ENCODE measurements at regions not wholly inside any gene's neighbourhood (a gene's known extent, or its start where the extent isn't known, plus 50 kb on each side); places are given as distances from the start of the nearest gene placed in this dataset.

DNA sequence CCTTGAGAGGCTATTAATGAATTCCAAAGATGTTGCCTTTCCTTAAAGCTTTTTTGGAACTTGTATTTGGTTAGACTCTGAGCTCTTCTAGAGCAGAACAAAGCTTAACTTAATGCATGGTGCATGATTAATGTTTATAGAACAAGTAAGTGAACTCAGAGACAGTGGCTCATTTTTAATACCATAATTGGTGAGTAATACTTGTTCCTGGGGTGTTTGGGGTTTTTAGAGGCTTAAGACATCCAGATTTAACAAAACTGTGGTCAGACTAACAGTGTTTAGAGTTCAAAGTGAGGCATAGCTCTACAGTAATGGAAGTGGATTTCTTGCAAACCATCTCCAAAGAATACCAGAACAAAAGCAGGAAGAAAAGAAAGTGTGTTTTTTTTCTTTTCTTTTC, 73.7 kb upstream of the CTSC start:
- no peak overlapping the region for H3K27ac ChIP-seq
- no peak overlapping the region for H3K4me3 ChIP-seq
- no peak for TF ChIP-seq POLR2A (IDR thresholded peaks at IDR 0.05)
- TF ChIP-seq, protein P1, sequence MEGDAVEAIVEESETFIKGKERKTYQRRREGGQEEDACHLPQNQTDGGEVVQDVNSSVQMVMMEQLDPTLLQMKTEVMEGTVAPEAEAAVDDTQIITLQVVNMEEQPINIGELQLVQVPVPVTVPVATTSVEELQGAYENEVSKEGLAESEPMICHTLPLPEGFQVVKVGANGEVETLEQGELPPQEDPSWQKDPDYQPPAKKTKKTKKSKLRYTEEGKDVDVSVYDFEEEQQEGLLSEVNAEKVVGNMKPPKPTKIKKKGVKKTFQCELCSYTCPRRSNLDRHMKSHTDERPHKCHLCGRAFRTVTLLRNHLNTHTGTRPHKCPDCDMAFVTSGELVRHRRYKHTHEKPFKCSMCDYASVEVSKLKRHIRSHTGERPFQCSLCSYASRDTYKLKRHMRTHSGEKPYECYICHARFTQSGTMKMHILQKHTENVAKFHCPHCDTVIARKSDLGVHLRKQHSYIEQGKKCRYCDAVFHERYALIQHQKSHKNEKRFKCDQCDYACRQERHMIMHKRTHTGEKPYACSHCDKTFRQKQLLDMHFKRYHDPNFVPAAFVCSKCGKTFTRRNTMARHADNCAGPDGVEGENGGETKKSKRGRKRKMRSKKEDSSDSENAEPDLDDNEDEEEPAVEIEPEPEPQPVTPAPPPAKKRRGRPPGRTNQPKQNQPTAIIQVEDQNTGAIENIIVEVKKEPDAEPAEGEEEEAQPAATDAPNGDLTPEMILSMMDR (IDR thresholded peaks at IDR 0.05), result no peak
- no peaks in the 10 kb centered on the region for H3K27me3 ChIP-seq
- DNase-seq, result no peak
- H3K4me1 ChIP-seq (replicated peaks in 1 of 2), result peaks cover 0 to 14% of the 10 kb centered on the region in 2 donors
- H3K9me3 ChIP-seq (replicated peaks in 1 of 3), result no peaks in the 10 kb centered on the region
- intact Hi-C loops (cut with DNase I), result no loop called here
- H3K36me3 ChIP-seq (replicated peaks in 1 of 2), result no peaks in the 10 kb centered on the region

- Histone ChIP-seq H3K36me3 (replicated peaks in 1 of 2) (no peaks in the 10 kb centered on the region), H3K27me3 (no peaks in the 10 kb centered on the region), H3K4me3 (no peak overlapping the region), H3K27ac (no peak overlapping the region), H3K4me1 (replicated peaks in 1 of 2) (peaks cover 0 to 14% of the 10 kb centered on the region in 2 donors), H3K9me3 (replicated peaks in 1 of 3) (no peaks in the 10 kb centered on the region)
- intact Hi-C loops (cut with DNase I), result no loop called here
- no peak for DNase-seq
- WGBS, 4 donors, result 86 to 96% (median 89%) methylated on average over 3 of the region's 3 CpGs
- TF ChIP-seq, protein P1 (IDR thresholded peaks at IDR 0.05), result no peak
- no peak for TF ChIP-seq POLR2A (IDR thresholded peaks at IDR 0.05)
These were observed 73.1 kb upstream of the CTSC start for GRCh38 chr11:88410656-88411055.

DNA sequence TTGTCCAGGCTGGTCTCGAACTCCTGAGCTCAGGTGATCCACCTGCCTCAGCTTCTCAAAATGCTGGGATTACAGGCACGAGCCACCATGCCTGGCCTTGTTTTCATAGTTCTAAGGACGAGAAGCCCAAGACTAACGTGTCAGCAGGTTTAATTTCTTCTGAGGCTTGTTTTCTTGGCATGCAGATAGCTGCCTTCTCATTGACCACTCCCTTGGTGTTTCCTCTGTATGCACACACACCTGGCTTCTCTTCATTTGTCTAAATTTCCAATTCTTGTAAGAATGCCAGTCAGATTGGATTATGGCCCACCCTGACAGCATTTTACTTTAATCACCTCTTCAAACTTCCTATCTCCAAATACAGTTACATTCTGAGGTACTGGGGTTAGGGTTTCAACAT, 72.5 kb upstream of the CTSC start:
- Histone ChIP-seq H3K9me3 (replicated peaks in 1 of 3) (no peaks in the 10 kb centered on the region), H3K4me1 (replicated peaks in 1 of 2) (peaks cover 0 to 9% of the 10 kb centered on the region in 2 donors), H3K4me3 (no peak overlapping the region), H3K36me3 (replicated peaks in 1 of 2) (no peaks in the 10 kb centered on the region), H3K27ac (no peak overlapping the region), H3K27me3 (no peaks in the 10 kb centered on the region)
- no peak for DNase-seq
- 72 to 81% (median 75%) methylated on average over 2 to 4 of the region's 4 CpGs for WGBS, 4 donors
- no peak for TF ChIP-seq POLR2A (IDR thresholded peaks at IDR 0.05)
- TF ChIP-seq, protein P1 (IDR thresholded peaks at IDR 0.05), result no peak
- intact Hi-C loops (cut with DNase I), result no loop called here

DNA sequence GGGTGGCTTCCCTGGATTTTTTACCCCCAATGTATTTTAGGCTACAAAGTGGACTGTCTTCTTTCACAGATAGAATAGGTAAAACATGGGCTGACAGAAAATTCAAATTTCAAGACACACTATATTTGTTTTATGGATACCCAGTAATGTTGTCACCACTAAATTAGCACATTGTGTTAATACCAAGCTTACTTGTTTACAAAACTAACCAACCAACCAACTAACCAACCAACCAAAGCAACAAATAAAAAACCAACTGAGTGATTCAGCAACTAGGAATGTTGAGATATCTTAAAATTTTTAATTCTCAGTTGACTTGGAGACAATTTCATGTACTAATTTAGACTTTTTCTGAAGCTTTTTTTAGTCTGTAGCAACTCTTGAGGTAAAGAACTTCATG, 69.3 kb upstream of the CTSC start:
- Histone ChIP-seq H3K4me1 (replicated peaks in 1 of 2) (peaks cover 0 to 23% of the 10 kb centered on the region in 2 donors), H3K27me3 (no peaks in the 10 kb centered on the region), H3K27ac (no peak overlapping the region), H3K4me3 (no peak overlapping the region), H3K9me3 (replicated peaks in 1 of 3) (no peaks in the 10 kb centered on the region), H3K36me3 (replicated peaks in 1 of 2) (no peaks in the 10 kb centered on the region)
- intact Hi-C loops (cut with DNase I), result no loop called here
- TF ChIP-seq, protein P1 (IDR thresholded peaks at IDR 0.05), result no peak
- TF ChIP-seq POLR2A (IDR thresholded peaks at IDR 0.05), result no peak
- no peak for DNase-seq

All from adrenal gland (tissue), 9 donors.